Coronary artery (tissue), 2 donors: ENCODE measurements at regions not wholly inside any gene's neighbourhood (a gene's known extent, or its start where the extent isn't known, plus 50 kb on each side); places are given as distances from the start of the nearest gene placed in this dataset.
"Not testable (repeated sequence)": the region's sequence is repeated elsewhere in the genome, so short reads cannot be mapped to it uniquely, and the experiment has no call there.

Experiments used
- DNase-seq: peaks from one replicate; pipeline ENCODE4 v3.0.0-alpha.2; 2017; ENCODE audit warnings: low spot score
- H3K27ac ChIP-seq, 2 donors: fragments of 200-600 bp; sonication (generic); one replicate each; pipeline ENCODE4 v1.5.1; 2016 to 2019
- H3K4me3 ChIP-seq: fragments of 200-600 bp; sonication (generic); 2 replicates; pipeline ENCODE4 v1.5.1; 2016; ENCODE audit warnings: mild to moderate bottlenecking, moderate library complexity
- TF ChIP-seq, protein P1 (sequence below): fragments of 200-600 bp; sonication (generic); IDR thresholded peaks from one replicate; pipeline ENCODE4 v1.5.1; 2019; ENCODE audit warnings: antibody characterized with exemption

DNA sequence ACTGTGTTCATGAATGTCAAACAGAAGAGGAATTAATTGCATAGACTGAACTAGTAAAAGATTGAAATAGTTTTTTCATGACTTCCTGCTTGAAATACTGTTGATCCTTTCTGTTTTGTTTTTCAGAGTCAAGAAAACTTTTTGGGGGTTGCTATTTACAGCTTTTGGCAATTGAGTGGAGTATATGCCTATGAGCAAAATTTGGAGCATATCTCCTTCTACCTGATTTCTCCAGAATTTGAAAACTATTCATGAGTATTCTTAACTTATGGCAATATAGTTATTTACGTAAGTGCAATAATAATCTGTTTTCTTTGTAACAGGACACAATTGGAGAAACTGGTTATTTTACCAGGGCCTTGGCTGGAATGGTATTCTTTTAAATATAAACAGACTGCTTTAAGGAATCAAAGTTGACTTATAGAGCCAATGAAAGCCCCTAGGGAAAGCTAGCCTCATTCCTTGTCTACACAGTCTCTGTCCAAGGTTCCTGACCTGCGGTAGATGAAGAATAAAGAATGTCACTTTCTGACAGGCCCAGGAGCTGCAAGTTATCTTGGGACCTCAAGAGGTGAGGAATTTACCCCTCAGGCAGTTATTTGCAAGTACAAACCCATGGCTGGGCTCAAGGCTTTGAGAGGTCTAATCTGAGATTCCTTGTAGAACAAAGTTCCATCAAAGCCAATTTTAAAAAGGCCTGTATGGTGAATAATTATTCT, 193.5 kb upstream of the NDUFV2 start:
- TF ChIP-seq, protein P1, sequence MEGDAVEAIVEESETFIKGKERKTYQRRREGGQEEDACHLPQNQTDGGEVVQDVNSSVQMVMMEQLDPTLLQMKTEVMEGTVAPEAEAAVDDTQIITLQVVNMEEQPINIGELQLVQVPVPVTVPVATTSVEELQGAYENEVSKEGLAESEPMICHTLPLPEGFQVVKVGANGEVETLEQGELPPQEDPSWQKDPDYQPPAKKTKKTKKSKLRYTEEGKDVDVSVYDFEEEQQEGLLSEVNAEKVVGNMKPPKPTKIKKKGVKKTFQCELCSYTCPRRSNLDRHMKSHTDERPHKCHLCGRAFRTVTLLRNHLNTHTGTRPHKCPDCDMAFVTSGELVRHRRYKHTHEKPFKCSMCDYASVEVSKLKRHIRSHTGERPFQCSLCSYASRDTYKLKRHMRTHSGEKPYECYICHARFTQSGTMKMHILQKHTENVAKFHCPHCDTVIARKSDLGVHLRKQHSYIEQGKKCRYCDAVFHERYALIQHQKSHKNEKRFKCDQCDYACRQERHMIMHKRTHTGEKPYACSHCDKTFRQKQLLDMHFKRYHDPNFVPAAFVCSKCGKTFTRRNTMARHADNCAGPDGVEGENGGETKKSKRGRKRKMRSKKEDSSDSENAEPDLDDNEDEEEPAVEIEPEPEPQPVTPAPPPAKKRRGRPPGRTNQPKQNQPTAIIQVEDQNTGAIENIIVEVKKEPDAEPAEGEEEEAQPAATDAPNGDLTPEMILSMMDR: no peak
- Histone ChIP-seq H3K4me3 (no peak overlapping the region), H3K27ac (no peak overlapping the region)
- DNase-seq: no peak

DNA sequence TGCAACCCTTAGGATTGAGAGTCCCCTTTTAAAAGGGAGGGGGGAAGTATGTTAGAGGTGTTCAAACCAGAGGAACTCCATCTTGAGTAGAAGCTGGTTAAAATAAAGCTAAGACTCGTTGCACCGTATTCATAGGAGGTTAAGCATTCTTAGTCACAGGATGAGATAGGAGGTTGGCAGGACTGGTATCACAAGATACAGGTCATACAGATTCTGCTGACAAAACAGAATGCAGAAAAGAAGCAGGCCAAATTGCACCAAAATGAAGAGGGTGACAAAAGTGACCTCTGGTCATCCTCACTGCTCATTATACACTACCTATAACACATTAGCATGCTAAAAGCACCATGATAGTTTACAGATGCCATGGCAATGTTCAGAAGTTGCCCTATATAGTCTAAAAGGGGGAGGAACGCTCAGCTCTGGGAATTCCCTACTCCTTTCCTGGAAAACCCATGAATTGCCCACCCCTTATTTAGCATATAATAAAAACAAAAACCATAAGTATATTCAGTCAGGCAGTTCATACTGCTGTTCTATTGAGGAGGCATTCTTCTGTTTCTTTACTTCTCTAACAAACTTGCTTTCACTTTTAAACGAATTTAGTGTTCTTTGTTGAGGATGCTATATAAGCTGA, 192.2 kb upstream of the NDUFV2 start:
- no peak overlapping the region for H3K4me3 ChIP-seq
- H3K27ac ChIP-seq: no peak overlapping the region
- DNase-seq: no peak
- TF ChIP-seq, protein P1: no peak

DNA sequence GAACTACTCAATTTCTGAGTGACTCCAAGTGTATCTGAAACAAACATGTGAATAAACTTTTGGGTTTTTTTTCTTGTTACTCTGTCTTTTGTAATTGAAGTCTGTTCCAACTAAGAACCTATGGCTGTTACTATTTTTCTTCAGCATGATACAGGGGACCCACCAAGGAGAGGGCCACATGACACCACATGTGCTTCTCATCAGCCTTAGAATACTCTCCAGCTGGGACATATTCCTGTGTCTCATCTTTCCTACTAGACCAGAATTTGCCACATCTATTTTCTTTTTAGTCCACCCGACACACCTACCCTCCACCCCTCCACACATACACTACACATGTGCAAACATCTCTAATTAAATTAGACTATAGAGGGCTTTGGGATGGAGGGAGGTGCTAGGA, 191.7 kb upstream of the NDUFV2 start:
- no peak overlapping the region for H3K27ac ChIP-seq
- no peak for DNase-seq
- TF ChIP-seq, protein P1: no peak
- H3K4me3 ChIP-seq: no peak overlapping the region

DNA sequence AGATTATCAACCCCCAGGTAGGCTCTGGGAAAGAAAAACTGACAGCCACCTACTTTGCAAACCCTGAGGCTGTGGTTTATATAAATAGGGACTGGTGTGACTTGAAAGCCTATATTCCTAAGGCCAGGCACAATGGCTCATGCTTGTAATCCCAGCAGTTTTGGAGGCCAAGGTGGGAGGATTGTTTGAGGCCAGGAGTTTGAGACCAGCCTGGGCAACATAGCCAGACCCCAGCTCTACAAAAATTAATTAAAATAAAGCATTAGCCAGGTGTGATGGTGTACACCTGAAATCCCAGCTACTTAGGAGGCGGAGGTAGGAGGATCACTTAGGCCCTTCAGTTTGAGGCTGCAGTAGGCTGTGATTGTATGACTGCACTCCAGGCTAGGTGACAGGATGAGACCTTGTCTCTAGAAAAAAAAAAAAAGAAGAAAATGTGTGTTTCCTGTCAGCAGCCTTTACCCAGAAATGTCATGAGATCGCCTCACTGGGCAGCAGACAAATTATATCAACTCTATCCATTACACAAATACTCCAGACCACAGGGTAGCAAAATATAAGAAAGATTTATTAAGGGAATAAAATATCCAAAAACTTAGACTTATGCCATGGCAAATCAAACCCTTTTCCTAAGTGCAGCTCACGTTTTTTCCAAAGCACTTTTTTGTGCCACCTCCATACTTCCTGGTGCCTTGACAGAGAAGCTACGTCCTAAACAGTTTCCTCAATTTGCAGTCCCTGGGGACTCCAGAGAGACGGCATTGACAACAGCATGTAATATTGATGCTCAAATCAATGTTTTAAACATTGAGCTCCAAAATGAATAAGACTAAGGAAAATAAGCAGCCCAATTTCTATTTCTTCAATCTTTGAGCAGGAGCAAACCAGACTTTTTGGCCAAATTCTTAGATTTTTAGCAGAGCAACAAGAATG, 190.8 kb upstream of the NDUFV2 start:
- DNase-seq: no peak
- TF ChIP-seq, protein P1: no peak
- no peak overlapping the region for H3K4me3 ChIP-seq
- H3K27ac ChIP-seq: no peak overlapping the region

DNA sequence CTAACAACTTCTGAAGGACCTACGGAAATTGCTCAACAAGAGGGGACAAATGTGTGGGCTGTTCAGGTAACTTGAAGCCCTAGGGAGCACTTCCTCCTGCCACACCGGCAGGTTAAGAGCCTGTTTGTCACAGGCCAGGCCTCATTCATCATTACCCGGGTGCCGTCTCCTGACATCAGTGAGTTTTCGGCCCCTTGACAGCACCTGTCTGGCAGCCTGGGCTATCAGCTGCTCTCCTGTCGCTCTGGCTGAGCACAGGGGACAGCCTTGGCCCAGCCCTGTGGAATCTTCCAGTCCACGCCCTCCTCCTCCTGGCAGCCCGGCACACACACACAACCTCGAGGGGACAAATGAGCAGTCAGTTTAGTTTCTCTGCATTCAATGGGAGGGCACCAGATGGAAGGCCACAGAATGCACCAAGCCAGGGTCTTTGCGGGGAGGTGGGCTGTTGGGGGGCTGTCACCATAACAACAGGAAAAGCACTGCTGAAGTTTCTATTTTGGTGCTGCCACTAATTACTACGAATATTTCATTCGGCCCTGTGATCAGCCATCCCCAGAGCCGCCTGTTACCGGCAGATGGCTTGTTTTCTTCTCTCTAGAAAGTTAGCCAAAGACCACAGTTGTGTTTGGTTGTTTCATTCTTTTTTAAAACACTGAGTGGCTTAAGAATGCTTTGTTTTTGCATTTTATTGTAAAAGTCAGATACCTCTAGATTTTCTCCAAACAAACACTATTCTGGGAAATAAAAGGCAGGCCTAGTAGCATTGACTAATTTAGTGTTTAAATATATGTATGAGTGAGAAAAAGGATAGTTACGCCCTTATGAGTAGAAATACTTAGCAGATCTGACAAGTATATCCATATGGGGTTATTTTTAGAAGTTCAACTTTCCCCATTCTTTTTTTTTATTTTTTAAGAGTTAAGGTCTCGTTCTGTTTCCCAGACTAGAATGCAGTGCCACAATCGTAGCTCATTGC, 189.9 kb upstream of the NDUFV2 start:
- TF ChIP-seq, protein P1: no peak
- DNase-seq: no peak
- H3K4me3 ChIP-seq: no peak overlapping the region
- H3K27ac ChIP-seq: no peak overlapping the region

DNA sequence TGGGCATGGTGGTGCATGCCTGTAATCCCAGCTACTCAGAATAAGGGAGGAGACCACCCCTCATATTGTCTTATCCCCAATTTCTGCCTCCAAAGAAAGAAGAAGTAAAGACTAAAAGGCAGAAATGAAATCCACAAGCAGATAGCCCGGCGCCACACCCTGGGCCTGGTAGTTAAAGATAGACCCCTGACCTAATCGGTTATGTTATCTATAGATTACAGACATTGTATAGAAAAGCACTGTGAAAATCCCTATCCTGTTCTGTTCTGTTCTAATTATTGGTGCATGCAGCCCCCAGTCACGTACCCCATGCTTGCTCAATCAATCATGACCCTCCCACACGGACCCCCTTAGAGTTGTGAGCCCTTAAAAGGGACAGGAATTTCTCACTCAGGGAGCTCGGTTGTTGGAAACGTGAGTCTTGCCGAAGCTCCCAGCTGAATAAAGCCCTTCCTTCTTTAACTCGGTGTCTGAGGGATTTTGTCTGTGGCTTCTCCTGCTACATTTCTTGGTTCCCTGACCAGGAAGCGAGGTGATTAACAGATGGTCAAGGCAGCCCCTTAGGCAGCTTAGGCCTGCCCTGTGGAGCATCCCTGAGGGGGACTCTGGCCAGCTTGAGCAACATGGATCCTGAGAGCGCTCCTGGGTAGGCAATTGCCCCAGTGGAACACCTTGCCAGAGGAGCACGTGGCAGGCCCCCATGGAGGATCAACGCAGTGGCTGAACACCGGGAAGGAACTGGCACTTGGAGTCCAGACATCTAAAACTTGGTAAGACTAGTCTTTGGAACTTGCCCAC, 188.7 kb upstream of the NDUFV2 start:
- not testable (repeated sequence) for H3K4me3 ChIP-seq, H3K27ac ChIP-seq, DNase-seq

DNA sequence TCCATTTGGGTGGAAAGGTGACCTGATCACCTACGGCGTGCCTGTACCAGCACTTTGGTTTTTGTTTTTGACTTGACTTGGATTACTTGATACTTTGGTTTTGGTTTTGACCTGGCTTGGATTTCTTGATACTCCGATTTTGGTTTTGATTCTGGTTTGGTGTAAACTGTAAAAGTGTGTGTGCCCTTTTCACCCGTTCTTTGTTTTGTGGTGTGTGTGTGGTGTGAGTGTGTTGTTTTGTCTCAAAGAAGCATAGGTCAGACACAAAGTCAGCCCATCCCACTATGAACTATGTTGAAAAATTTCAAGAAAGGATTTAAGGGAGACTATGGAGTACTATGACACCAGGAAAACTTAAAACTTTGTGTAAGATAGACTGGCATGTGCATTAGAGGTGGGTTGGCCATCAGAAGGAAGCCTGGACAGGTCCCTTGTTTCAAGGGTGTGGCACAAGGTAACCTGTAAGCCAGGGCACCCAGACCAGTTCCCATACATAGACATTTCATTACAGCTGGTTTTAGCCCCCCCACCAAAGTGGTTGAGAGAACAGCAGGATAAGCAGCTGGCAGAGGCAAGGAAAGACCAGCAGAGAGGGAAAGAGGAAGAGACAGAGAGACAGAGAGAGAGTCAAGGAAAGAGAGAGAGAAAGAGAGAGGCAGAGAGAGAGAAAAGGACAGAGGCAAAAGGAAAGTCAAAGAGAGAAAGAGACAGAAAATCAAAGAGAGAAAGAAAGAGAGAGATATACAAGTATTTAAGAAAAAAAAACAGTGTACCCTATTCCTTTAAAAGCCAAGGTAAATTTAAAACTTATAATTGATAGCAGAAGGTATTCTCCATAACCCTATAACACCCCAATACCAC, 187.9 kb upstream of the NDUFV2 start:
- not testable (repeated sequence) for H3K4me3 ChIP-seq, DNase-seq, H3K27ac ChIP-seq

DNA sequence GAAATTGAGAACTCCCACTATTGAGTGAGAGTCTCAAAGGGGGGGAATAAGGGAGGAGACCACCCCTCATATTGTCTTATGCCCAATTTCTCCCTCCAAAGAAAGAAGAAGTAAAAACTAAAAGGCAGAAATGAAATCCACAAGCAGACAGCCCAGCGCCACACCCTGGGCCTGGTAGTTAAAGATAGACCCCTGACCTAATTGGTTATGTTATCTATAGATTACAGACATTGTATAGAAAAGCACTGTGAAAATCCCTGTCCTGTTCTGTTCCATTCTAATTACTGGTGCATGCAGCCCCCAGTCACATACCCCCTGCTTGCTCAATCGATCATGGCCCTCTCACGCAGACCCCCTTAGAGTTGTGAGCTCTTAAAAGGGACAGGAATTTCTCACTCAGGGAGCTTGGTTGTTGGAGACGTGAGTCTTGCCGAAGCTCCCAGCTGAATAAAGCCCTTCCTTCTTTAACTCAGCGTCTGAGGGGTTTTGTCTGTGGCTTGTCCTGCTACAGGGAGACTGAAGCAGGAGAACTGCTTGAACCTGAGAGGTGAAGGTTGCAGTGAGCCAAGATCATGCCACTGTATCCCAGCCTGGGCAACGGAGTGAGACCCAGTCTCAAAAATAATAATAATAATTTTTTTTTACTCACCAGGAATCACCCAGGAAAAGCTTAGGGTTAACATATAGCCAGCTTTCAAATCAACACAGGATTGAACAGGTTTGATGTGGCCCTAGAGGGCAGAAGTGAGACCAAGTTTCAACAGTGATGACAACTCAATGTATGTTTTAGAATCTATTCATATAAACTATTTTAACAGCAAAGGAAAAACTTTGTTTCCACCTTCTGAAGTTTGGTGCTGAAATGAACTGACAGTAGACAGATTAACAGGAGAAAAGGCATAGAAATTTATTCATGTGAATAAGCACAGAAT, 181.4 kb upstream of the NDUFV2 start:
- not testable (repeated sequence) for H3K4me3 ChIP-seq, H3K27ac ChIP-seq, DNase-seq
